ENCODE measurements at regions not wholly inside any gene's neighbourhood (a gene's known extent, or its start where the extent isn't known, plus 50 kb on each side); places are given as distances from the start of the nearest gene placed in this dataset.

GRCh38 chr6:25035512-25036435, 100.0 kb upstream of the RIPOR2 start:
- TF ChIP-seq SKIL (IDR thresholded peaks at IDR 0.05; ENCODE audit: low read depth, poor library complexity, severe bottlenecking) (no peak), ZNF217 (IDR thresholded peaks at IDR 0.05) (no peak)

All from GM12878 (cell line).